ENCODE measurements at regions not wholly inside any gene's neighbourhood (a gene's known extent, or its start where the extent isn't known, plus 50 kb on each side); places are given as distances from the start of the nearest gene placed in this dataset.

- H3K9me3 ChIP-seq, result no peaks in the 10 kb centered on the region
- no peak overlapping the region for H3K27ac ChIP-seq
- H3K27me3 ChIP-seq, result no peaks in the 10 kb centered on the region
- TF ChIP-seq, protein P1, sequence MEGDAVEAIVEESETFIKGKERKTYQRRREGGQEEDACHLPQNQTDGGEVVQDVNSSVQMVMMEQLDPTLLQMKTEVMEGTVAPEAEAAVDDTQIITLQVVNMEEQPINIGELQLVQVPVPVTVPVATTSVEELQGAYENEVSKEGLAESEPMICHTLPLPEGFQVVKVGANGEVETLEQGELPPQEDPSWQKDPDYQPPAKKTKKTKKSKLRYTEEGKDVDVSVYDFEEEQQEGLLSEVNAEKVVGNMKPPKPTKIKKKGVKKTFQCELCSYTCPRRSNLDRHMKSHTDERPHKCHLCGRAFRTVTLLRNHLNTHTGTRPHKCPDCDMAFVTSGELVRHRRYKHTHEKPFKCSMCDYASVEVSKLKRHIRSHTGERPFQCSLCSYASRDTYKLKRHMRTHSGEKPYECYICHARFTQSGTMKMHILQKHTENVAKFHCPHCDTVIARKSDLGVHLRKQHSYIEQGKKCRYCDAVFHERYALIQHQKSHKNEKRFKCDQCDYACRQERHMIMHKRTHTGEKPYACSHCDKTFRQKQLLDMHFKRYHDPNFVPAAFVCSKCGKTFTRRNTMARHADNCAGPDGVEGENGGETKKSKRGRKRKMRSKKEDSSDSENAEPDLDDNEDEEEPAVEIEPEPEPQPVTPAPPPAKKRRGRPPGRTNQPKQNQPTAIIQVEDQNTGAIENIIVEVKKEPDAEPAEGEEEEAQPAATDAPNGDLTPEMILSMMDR (IDR thresholded peaks at IDR 0.05), result no peak
- no peak for TF ChIP-seq POLR2A (IDR thresholded peaks at IDR 0.05)
- no peak for TF ChIP-seq EP300 (IDR thresholded peaks at IDR 0.05)
- H3K4me1 ChIP-seq, result no peaks in the 10 kb centered on the region
- DNase-seq (ENCODE audit: low spot score in 2 of 2), result no peak
- no peak overlapping the region for H3K4me3 ChIP-seq
- WGBS, 2 donors, result 54 to 57% methylated on average over 26 of the region's 26 CpGs
- no peaks in the 10 kb centered on the region for H3K36me3 ChIP-seq
Observed at GRCh38 chr10:131846240-131847101, 54.3 kb upstream of the PPP2R2D start.

DNA sequence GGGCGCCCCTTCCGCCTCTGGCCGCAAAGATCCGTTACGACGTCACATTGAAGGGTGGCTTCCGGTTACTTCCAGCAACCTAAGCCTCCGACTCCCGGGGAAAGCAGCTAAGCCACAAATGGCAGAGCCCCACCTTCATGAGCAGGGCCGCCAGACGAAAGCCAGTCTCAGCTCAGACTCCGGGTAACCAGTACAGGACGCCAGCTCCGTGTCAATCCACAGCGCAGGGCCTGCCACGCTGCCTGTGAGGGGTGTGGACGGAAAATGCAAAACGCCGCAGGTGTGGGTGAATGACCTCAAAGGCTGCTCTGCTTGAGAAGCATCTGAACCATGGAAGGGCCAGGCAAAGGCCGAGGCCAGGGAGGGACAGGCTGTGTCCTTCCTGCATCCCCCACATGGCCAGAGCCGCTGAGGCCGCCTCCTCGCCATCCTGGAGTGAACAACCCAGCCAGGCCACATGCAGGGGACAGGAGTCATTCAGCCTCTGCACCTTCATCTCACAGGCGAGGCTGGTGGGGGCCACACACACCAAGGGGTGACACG is 53.5 kb upstream of the PPP2R2D start:
- Histone ChIP-seq H3K4me1 (no peaks in the 10 kb centered on the region), H3K36me3 (no peaks in the 10 kb centered on the region), H3K4me3 (no peak overlapping the region), H3K27ac (no peak overlapping the region), H3K9me3 (no peaks in the 10 kb centered on the region), H3K27me3 (no peaks in the 10 kb centered on the region)
- WGBS, 2 donors, result 73 to 76% methylated on average over 21 to 25 of the region's 25 CpGs
- TF ChIP-seq, protein P1 (IDR thresholded peaks at IDR 0.05), result no peak
- TF ChIP-seq EP300 (IDR thresholded peaks at IDR 0.05), result no peak
- no peak for TF ChIP-seq POLR2A (IDR thresholded peaks at IDR 0.05)
- DNase-seq (ENCODE audit: low spot score in 2 of 2), result no peak

DNA sequence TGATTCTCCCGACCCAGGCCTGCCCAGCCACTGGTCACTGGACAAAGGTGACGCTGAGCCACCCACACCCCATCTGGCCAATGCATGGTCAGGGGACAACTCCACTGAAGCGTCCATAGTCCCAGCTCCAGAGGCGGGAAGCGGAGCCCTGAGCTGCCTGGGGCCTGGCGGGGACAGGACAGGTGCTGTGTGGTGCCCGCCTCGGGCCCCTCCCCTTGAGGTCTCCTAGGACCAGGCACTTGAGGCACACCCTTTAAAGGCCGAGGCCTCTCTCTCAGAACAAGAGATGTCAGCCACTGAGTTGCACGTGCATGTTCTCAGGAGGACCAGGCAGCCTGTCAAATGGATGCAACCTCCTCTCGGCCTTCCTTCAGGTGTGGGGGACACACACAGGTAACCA is 52.5 kb upstream of the PPP2R2D start:
- no peak for DNase-seq (ENCODE audit: low spot score in 2 of 2)
- Histone ChIP-seq H3K4me3 (no peak overlapping the region), H3K27ac (no peak overlapping the region), H3K27me3 (no peaks in the 10 kb centered on the region), H3K4me1 (no peaks in the 10 kb centered on the region), H3K36me3 (no peaks in the 10 kb centered on the region), H3K9me3 (no peaks in the 10 kb centered on the region)
- 84 to 86% methylated on average over 3 to 10 of the region's 11 CpGs for WGBS, 2 donors
- TF ChIP-seq, protein P1 (IDR thresholded peaks at IDR 0.05), result no peak
- TF ChIP-seq EP300 (IDR thresholded peaks at IDR 0.05), result no peak
- TF ChIP-seq POLR2A (IDR thresholded peaks at IDR 0.05), result no peak

GRCh38 chr10:131848741-131849590 is 51.8 kb upstream of the PPP2R2D start:
- H3K4me1 ChIP-seq, result no peaks in the 10 kb centered on the region
- no peaks in the 10 kb centered on the region for H3K27me3 ChIP-seq
- no peak for DNase-seq (ENCODE audit: low spot score in 2 of 2)
- H3K36me3 ChIP-seq, result no peaks in the 10 kb centered on the region
- no peak overlapping the region for H3K4me3 ChIP-seq
- no peak for TF ChIP-seq EP300 (IDR thresholded peaks at IDR 0.05)
- TF ChIP-seq, protein P1 (IDR thresholded peaks at IDR 0.05), result no peak
- no peak for TF ChIP-seq POLR2A (IDR thresholded peaks at IDR 0.05)
- WGBS, 2 donors, result 83 to 88% methylated on average over 36 to 38 of the region's 39 CpGs
- H3K27ac ChIP-seq, result no peak overlapping the region
- no peaks in the 10 kb centered on the region for H3K9me3 ChIP-seq
